Stimulated activated CD4-positive, alpha-beta T cell treated with anti-CD3 and anti-CD28 coated beads, Interleukin-12 subunit alpha, Interleukin-12 subunit beta, amount 100 ng/mL, for 48 hours (primary cell): ENCODE measurements at regions not wholly inside any gene's neighbourhood (a gene's known extent, or its start where the extent isn't known, plus 50 kb on each side); places are given as distances from the start of the nearest gene placed in this dataset.
"Not testable (repeated sequence)": the region's sequence is repeated elsewhere in the genome, so short reads cannot be mapped to it uniquely, and the experiment has no call there.

Source experiments
- DNase-seq, 3 donors: peaks; one replicate each; pipeline ENCODE4 v3.0.0-alpha.2; 2020; ENCODE audit warnings: low read depth in 2 of 3, low spot score in 1 of 3

DNA sequence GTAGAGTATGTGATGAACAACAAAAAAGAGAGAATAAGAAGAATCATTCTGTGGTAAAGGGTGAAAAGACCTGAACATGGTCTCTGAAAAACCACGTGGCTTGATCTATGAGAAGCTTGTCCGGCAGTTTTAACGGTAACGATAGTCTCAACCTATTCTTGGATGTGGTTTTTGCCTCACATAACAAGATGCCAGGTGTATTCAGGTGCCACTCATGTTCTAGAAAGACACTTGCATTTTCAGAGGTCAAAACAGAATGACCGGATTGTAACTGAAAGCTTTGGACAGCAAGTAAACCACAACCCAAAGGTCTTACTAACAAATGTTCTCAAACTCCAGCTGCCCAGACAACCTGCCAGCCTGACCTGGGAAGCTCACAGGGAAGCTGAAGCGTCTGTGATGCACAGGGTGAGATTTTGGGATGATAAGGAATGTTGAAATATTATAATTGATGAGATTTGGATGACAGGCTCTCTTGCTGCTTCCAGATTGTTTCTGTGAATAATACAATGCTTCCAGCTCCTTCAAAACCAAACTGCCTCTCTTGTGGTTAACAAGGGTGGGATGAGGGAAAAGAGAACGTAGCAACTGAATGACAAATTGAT is 137.4 kb upstream of the GRB10 start:
- DNase-seq: no peak

DNA sequence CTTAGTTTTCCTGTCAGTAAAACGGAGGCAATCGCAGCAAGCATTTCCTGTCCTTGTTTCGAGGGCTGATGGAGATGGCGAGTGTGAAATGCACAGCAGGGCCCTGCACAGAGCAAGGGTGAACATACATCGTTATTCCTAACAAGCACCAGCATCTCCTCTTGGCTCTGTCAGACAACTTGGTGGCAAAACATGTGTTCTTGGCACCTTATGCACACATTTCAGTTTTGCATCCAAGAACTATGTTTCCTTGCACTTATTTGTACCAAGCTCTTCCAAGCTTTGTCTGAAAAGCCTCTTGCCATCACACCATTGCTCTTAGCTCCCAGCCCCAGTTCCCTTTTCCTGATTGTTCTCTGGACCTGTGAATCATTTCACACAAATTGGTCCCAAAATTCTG is 132.9 kb upstream of the GRB10 start:
- DNase-seq: no peak

DNA sequence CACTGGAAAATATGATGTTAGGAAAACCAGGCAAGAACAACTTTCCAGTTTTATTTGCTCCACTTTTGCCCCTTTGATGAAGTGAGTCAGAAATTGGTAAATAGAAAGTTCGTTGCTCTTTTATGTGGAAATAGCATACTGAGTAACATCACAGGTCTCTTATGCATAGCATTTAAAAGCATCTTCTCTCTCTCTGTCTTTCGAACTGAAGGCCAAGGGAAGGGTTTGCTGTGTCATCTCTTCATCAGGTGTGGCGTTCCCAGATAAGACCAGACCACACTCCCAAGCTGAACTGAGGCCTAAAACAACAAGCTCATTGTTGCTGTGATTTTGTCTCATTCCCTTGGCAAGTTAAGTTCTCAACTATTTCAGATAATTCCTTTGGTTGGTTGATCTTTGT is 131.8 kb upstream of the GRB10 start:
- no peak for DNase-seq

DNA sequence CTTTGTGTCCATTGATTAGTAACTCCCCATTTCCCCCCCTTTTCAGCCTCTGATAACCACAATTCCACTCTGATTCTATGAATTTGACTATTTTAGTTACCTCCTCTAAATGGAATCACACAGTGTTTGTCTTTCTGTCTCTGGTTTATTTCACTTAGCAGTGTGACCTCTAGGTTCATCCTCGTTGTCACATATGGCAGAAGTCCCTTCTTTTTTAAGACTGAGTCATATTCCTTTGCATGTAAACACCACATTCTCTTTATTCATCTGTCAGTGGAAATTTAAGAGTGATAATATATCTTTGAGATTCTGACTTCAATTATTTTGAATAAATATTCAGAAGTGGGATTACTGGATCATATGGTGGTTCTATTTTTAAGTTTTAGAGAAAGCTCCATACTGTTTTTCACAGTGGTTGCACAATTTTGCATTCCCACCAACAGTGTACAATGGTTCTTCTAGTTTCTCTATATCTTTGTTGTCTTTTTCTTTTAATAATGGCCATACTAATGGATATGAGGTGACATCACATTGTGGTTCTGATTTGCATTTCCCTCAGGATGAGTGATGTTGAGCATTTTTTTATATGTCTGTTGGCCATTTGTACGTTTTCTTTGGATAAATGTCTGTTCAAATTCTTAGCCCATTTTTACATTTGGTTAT is 126.1 kb upstream of the GRB10 start:
- no peak for DNase-seq

DNA sequence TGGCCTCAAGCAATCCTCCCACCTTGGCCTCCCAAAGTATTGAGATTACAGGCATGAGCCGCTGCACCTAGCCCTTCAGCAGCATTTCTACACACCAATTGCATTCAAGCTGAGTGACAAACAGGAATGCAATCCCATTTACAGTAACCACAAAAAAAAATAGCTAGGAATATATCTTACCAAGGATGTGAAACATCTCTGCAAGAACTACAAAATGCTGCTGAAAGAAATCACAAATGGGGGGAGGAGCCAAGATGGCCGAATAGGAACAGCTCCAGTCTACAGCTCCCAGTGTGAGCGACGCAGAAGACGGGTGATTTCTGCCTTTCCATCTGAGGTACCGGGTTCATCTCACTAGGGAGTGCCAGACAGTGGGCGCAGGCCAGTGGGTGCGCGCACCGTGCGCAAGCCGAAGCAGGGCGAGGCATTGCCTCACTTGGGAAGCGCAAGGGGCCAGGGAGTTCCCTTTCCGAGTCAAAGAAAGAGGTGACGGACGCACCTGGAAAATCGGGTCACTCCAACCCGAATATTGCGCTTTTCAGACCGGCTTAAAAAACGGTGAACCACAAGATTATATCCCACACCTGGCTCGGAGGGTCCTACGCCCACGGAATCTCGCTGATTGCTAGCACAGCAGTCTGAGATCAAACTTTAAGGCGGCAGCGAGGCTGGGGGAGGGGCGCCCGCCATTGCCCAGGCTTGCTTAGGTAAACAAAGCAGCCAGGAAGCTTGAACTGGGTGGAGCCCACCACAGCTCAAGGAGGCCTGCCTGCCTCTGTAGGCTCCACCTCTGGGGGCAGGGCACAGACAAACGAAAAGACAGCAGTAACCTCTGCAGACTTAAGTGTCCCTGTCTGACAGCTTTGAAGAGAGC is 116.1 kb upstream of the GRB10 start:
- not testable (repeated sequence) for DNase-seq

DNA sequence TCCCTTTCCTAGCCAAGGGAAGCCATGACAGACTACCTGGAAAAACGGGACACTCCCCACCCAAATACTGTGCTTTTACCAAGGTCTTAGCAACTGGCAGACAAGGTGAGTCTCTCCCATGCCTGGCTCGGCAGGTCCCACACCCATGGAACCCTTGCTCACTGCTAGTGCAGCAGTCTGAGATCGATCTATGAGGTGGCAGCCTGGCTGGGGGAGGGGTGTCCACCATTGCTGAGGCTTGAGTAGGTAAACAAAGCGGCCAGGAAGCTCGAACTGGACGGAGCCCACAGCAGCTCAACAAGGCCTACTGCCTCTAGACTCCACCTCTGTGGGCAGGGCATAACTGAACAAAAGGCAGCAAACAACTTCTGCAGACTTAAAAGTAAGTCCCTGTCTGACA is 104.4 kb upstream of the GRB10 start:
- not testable (repeated sequence) for DNase-seq

DNA sequence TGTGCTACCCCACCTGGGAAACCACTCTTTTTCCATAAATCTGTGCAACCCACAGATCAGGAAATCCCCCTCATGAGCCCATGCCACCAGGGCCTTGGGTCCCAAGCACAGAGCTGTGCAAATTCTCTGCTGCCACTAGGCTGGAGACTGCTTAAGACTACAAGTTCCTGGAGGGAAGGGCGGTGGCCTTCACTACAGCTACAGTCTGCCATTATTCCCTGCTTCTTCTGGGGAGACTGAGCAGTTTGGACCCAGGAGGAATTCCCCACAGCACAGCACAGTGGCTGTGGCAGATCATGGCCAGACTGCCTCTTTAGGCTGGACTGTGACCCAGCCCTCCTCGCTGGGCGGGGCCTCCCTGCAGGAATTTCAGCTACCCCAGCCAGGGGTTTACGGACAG is 89.7 kb upstream of the GRB10 start:
- DNase-seq: no peak

DNA sequence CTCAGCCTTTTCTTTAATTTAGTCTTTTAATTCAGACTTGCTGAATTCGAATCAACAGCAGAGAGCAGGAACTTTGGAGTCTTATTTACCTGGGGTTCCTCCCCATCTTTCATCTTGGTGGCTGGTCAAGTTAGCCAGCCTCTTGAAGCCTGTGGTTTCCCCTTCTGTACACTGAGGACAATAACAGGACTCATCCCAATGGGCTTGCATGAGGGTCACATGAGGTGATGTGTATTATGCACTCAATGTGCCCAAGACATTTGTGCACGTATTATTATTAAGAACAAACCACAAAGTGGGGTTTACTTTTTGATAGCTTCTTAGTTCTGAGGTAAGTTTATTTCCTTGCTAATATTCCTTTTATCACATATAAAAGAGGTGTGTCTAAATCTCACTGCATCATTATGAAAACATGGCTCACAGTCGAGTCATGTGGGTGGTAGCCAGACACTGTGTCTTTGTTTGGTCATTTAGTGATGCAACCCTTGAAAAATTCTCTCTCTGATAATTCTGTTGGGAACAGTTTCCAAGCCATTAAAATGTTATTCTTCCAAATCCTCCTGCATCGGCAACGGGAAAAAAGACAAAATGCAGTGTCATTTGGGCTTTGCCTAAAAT is 86.5 kb upstream of the GRB10 start:
- DNase-seq: no peak

DNA sequence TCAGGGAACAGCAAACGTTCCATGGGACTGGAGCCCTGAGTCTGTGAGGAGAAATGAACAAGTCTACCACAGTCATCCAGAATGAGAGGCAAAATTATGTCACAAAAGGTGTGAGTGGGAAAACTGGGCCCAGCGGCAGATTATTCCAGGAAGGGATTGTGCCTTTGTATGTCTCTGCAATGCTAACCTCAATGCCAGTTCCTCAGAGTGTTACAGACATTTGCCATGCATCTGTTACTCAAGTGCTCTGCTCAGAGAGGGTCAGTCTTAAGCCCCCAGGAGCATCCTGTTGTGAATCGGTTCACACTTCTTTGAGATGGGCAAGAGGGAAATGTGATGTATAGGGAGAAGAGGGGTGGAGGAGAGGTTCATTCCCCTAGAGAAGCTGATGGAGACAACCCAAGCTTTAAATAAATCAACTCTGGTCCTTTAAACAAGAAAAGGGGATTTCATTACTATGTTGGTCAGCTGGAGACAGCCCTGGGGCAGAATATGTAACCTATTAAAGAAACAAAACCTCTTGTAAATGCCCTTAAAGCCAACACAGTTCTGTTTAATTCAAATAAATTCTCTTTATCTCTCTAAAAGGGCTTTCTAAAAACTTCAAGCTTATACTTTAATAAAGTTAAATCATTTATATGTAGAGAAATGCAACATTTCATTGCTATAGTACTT is 85.9 kb upstream of the GRB10 start:
- DNase-seq: no peak

DNA sequence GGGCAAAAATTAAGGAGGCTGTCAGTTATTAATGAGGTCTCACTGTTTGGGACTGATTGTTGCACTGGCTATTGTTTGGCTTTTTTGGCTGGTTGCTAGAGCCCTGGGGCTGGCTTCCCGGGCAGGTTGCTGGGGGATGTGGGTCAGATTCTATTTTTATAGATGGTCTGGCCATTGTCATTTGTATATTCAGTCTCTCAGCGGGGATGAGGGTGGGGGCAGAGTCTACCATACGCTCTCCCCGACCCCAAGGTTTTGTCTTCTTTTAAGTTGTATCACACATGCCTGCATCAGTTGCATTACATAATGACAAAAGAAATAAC is 84.3 kb upstream of the GRB10 start:
- DNase-seq: no peak

DNA sequence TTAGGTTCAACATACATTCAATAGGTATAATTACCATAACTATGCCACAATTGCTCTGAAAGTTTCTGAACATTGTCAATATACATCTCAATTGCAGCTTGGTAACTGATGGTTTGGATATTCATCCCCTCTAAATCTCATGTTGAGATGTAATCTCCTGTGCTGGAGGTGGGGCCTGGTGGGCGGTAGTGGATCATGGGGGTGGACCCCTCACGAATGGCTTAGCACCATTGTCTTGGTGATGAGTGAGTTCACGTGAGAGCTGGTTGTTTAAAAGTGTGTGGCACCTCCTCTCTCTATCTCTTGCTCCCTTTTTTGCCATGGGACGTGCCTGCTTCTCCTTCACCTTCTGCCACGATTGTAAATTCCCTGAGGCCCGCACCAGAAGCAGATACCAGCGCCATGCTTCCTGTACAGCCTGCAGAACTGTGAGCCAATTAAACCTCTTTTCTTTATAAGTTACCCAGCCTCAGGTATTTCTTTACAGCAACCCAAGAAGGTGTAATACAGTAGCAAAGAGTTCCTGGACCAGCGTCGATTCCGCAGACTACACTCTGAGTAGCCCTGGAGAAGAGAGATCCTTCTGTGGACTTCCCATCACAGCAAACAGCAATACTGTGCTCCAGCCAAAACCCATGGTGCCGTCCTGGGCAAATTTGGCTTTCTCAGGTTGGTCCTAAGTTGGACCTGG is 83.8 kb upstream of the GRB10 start:
- DNase-seq: no peak

DNA sequence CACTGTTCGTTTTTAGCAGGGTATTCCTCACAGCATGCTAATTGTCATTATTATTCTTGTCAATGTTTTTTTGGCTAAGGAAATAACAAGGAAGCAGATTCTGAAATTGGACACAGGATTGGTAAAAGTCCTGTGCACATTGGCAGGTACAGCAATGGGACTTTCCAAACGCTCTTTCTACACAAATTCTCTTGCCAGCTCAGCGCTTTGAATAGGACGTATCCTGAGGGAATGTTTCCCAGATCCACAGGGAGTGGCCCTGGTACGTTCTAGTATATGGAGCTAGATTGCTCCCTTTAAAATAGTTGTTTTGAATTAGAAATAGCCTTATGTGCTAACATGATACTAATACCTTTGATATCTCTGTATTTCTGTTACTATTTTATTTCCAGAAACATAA is 82.8 kb upstream of the GRB10 start:
- DNase-seq: no peak

DNA sequence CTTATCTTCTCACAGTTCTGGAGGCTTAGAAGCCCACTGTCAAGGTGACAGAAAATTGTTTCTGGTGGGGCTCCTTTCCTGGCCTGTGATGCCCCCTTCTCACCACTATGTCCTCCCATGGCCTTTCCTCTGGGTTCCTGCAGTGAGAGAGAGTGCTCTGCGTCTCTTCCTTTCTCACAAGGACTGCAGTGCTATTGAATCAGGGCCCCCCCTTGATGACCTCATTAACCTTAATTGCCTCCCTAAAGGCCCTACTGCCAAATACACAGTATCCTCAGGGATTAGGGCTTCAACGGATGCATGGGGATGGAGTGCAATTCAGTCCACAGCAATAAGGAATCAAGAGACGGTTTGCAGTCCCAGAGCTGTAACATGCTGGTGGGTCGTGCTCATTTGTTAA is 82.0 kb upstream of the GRB10 start:
- no peak for DNase-seq

DNA sequence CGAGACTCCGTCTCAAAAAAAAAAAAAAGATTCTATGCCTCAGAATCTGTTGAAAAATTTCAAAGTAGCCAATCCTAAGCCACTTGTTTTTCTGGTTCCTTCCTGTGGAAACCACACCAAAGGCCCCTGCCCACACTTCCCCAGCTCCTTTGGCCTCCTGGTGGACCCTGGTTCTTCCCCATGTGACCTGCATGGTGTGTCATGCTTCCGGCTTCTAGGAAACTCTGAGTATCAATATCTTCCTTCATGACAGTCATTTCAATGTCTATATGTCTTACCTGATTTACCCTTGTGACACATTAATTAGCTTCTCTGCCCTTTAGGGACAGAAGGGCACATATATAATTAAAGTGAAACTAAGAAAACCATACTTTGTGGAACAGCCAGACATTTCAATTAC is 80.4 kb upstream of the GRB10 start:
- no peak for DNase-seq

DNA sequence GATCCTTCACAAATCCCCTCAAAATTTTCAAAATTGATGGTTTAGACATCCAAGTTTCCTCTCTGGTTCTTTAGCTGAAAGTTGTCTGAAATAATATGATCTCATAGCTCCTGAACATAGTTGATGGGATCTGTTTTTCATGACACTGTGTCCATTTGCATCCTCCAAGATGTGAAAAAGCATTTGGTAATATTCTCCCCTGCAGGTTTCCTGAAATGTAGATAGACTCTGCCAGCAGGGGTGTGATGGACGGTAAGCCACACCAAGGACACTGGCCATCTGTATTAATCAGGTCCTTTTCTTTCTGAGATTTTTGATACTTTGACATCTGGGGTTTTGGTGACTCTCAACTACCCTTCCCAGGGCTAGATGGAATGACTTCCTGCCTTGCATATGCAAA is 79.6 kb upstream of the GRB10 start:
- DNase-seq: no peak

DNA sequence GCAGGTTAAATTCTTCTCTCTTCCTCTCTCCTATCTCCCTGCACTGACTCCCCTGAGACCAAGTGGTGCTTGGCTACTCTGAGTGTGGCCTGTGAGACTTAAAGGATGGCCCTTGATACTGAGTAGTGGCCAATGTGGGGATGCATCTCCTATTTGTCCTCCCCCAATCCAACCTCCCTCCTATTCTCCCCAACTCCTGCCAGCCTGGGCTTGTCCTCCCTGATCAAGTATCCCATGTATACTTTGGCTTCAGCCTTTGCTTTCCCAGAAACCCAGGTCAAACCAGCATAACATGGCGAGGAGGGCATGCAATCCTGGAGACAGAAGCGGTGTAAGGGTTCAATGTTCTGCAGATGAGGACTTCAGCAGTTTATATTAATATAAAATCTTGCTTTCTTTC is 77.9 kb upstream of the GRB10 start:
- no peak for DNase-seq

DNA sequence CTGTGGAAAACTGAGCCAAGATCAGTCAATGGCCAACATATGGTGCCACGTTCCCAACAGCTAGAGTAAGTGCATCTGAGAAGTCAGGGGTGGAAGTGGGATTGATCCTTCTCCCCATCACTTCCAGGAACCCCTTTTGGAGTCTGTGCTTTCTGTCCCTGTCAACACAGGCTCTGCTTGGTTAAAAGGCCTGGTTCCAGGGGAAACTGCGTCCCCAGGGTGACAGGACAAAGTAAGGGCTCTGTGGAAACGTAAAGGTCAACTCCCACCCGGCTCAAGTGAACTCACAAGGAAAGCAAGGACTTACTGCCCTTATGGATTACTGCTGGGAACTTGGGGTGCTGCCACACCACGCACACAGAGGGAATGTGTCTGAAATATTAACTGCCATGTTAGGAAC is 77.5 kb upstream of the GRB10 start:
- no peak for DNase-seq

DNA sequence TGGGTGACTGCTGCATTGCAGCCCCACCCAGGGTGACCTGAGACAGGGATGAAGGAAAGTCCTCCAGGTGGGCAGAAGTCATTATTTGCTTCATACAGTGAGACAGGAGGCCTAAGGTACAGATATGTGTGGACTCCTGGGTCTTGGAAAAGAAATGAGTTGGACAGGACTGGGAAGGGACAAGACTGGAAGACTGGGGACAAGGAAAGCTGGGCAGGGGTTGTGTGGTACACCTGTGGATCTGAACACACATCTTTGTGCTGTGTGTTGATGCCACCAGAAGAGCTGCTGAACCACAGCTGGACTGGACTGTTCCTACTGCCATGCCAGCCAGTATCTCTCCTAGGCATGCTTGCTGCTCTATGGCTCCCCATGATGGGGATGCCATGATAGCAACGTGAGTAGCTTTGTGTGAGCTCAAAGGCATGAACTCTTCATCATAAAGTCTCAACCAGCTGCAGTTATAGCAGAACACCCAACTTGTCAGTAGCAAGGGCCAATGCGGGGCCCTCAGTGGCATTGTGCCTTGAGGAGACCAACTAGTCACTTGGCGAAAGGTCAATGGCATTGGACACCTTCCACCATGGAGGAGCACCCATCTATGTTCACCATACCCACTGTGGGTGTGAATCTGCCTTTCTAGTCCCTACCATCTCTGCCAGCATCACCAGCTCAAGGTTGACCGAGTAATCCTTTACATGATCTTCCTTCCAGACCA is 76.0 kb upstream of the GRB10 start:
- DNase-seq: no peak

DNA sequence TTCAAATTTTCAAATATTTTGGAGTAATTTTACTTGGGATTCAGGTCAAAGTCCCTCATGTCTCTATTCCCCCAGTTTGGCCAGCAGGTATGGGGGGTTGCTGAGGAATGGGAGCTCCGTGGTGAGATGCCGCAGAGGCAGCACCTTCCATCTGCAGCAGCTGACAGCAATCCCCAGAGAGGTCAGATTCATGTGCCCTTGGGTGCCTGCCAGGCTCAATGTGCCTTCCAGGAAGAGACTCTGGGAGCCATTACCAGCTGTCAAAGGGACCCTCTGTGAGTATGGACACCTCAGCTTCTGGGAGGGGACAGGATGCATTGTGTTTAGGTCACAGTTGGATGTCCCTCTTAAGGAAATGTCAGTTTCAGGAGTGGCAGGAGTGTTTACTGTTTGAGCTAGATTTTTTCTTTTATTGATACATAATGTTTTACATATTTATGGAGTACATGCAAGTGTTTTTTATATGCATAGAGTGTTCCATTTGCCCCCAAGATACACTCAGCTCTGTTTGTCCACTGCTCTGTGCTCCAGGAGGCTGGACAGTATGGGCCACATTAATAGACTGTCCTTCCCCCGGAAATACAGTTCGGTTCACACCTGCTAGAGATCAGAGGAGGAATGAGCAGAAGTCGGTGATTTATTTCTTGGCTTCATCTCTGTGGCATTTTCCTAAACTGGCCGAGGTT is 75.3 kb upstream of the GRB10 start:
- no peak for DNase-seq

DNA sequence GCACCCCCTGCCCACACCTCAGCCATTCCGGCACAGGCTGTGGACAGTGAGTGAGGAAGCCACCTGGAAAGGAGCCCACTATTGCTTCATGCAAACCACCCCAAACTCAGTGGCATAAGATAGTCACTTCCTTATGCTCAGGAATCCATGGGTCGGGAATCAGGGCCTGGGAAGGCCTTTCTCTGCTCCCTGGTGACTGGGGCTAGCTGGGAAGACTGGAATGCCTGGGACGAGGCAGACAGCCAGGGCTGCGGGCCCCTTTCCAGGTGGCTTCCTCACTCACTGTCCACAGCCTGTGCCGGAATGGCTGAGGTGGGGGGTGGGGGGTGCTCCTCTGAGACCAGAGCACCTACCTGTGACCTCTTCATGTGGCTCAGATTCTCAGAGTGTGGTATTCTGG is 74.1 kb upstream of the GRB10 start:
- no peak for DNase-seq
